Vagina (tissue), 2 donors: ENCODE measurements at regions not wholly inside any gene's neighbourhood (a gene's known extent, or its start where the extent isn't known, plus 50 kb on each side); places are given as distances from the start of the nearest gene placed in this dataset.

Experiments
- DNase-seq, 2 donors: peaks; one replicate each; pipeline ENCODE4 v3.0.0-alpha.2; 2017; ENCODE audit errors: extremely low spot score in 2 of 2
- H3K27ac ChIP-seq: fragments of 200-600 bp; sonication (generic); one replicate; pipeline ENCODE4 v1.5.1; 2019
- H3K27me3 ChIP-seq: fragments of 200-600 bp; sonication (generic); one replicate; pipeline ENCODE4 v1.5.1; 2019
- H3K36me3 ChIP-seq, 2 donors: fragments of 200-600 bp; sonication (generic); one replicate each; pipeline ENCODE4 v1.5.1; 2017 to 2019
- H3K4me1 ChIP-seq: fragments of 200-600 bp; sonication (generic); one replicate; pipeline ENCODE4 v1.5.1; 2019
- H3K4me3 ChIP-seq, 2 donors: fragments of 200-600 bp; sonication (generic); 1 replicate in 1 of 2; 2 replicates in 1 of 2; pipeline ENCODE4 v1.5.1; 2016 to 2019
- H3K9me3 ChIP-seq: fragments of 200-600 bp; sonication (generic); one replicate; pipeline ENCODE4 v1.5.1; 2019
- CTCF ChIP-seq, 3 experiments: fragments of 450-650 bp in 2 of 3; fragments of 200-600 bp in 1 of 3; sonication (generic) in 1 of 3; IDR thresholded peaks; one replicate each; pipeline ENCODE4 v1.5.1; 2017 to 2019; ENCODE audit warnings: antibody characterized with exemption in 3 of 3, mild to moderate bottlenecking in 2 of 3, moderate library complexity in 2 of 3
- POLR2A ChIP-seq, 2 donors: fragments of 450-650 bp; IDR thresholded peaks; one replicate each; pipeline ENCODE4 v1.6.1; 2017; ENCODE audit warnings: antibody characterized with exemption in 2 of 2, mild to moderate bottlenecking in 2 of 2, moderate library complexity in 2 of 2
- POLR2AphosphoS5 ChIP-seq, 2 donors: sonication (generic); formaldehyde crosslinking; IDR thresholded peaks; one replicate each; pipeline ENCODE4 v1.9.0; 2017; ENCODE audit warnings: antibody characterized with exemption in 2 of 2, mild to moderate bottlenecking in 2 of 2, low read depth in 1 of 2; ENCODE audit not compliant: insufficient read depth in 1 of 2
- intact Hi-C: fragments of 100-400 bp; cut with DNase I; formaldehyde crosslinking; loops from one replicate; pipeline ENCODE4 v1.15.1; 2023

GRCh38 chr10:107689323-107689722 lies 524.8 kb upstream of the SORCS1 start:
- no peak for TF ChIP-seq POLR2AphosphoS5 (IDR thresholded peaks at IDR 0.05; ENCODE audit: insufficient read depth in 1 of 2, low read depth in 1 of 2)
- no peak for TF ChIP-seq POLR2A (IDR thresholded peaks at IDR 0.05)
- no peak for TF ChIP-seq CTCF (IDR thresholded peaks at IDR 0.05)
- H3K27me3 ChIP-seq = no peaks in the 10 kb centered on the region
- no peaks in the 10 kb centered on the region for H3K36me3 ChIP-seq
- H3K9me3 ChIP-seq = no peaks in the 10 kb centered on the region
- no peak overlapping the region for H3K27ac ChIP-seq
- DNase-seq = no peak
- intact Hi-C loops = no loop called here
- H3K4me3 ChIP-seq = no peak overlapping the region
- H3K4me1 ChIP-seq = no peaks in the 10 kb centered on the region

GRCh38 chr10:107687701-107688100 lies 523.2 kb upstream of the SORCS1 start:
- no peak for DNase-seq
- TF ChIP-seq CTCF (IDR thresholded peaks at IDR 0.05) = no peak
- TF ChIP-seq POLR2A (IDR thresholded peaks at IDR 0.05) = no peak
- TF ChIP-seq POLR2AphosphoS5 (IDR thresholded peaks at IDR 0.05; ENCODE audit: insufficient read depth in 1 of 2, low read depth in 1 of 2) = no peak

GRCh38 chr10:107686095-107686494 lies 521.6 kb upstream of the SORCS1 start:
- TF ChIP-seq POLR2A (IDR thresholded peaks at IDR 0.05) (no peak), POLR2AphosphoS5 (IDR thresholded peaks at IDR 0.05; ENCODE audit: insufficient read depth in 1 of 2, low read depth in 1 of 2) (no peak), CTCF (IDR thresholded peaks at IDR 0.05) (no peak)
- intact Hi-C loops = no loop called here
- no peak for DNase-seq

More at GRCh38 chr10:107687701-107688100, 523.2 kb upstream of the SORCS1 start:
- intact Hi-C loops = no loop called here
- Histone ChIP-seq H3K36me3 (no peaks in the 10 kb centered on the region), H3K4me1 (no peaks in the 10 kb centered on the region), H3K27ac (no peak overlapping the region), H3K9me3 (no peaks in the 10 kb centered on the region), H3K4me3 (no peak overlapping the region), H3K27me3 (no peaks in the 10 kb centered on the region)

GRCh38 chr10:107671960-107672359 lies 507.5 kb upstream of the SORCS1 start:
- intact Hi-C loops = no loop called here

More at GRCh38 chr10:107686095-107686494, 521.6 kb upstream of the SORCS1 start:
- H3K36me3 ChIP-seq = no peaks in the 10 kb centered on the region
- no peak overlapping the region for H3K4me3 ChIP-seq
- H3K27me3 ChIP-seq = no peaks in the 10 kb centered on the region
- H3K9me3 ChIP-seq = no peaks in the 10 kb centered on the region
- H3K27ac ChIP-seq = no peak overlapping the region
- no peaks in the 10 kb centered on the region for H3K4me1 ChIP-seq

More at GRCh38 chr10:107671960-107672359, 507.5 kb upstream of the SORCS1 start:
- H3K4me1 ChIP-seq = no peaks in the 10 kb centered on the region
- TF ChIP-seq POLR2A (IDR thresholded peaks at IDR 0.05) = no peak
- TF ChIP-seq CTCF (IDR thresholded peaks at IDR 0.05) = no peak
- TF ChIP-seq POLR2AphosphoS5 (IDR thresholded peaks at IDR 0.05; ENCODE audit: insufficient read depth in 1 of 2, low read depth in 1 of 2) = no peak
- no peaks in the 10 kb centered on the region for H3K27me3 ChIP-seq
- no peaks in the 10 kb centered on the region for H3K36me3 ChIP-seq
- no peak for DNase-seq
- H3K9me3 ChIP-seq = no peaks in the 10 kb centered on the region
- H3K27ac ChIP-seq = no peak overlapping the region
- H3K4me3 ChIP-seq = no peak overlapping the region
